ENCODE measurements at regions not wholly inside any gene's neighbourhood (a gene's known extent, or its start where the extent isn't known, plus 50 kb on each side); places are given as distances from the start of the nearest gene placed in this dataset.

DNA sequence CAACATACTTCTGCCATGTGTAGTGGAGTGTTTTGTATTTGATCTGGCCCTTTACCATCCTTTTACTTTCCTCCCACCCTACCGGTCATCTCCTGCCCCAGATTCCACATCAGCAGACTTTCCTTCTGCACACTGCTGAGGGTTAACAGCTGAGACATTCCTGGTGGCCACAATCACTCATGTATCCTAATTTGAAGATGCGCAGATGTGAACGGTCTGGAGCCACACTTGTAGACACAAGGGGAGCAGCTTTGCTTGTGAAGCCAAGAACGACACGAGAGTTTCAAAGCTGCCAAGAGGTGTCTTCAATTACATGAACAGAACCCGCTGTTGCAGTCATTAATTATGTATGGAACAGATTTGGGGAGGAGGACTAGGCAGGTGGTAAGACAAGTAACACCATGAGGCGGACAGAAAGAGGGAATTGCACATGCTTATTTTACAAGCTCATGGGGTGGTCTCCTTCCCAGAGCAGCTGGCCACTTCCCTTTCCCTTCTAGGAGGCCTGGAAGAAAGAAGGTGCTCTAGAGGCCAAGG is 260.7 kb upstream of the KLHL29 start:
- Histone ChIP-seq H3K27me3 (ENCODE audit: control insufficient read depth, insufficient read depth, low read length) (no peaks in the 10 kb centered on the region), H3K4me3 (ENCODE audit: low read depth, low read length) (no peak overlapping the region), H3K27ac (ENCODE audit: low read depth, low read length) (no peak overlapping the region), H3K9ac (ENCODE audit: low read depth, low read length) (no peak overlapping the region), H3K9me3 (ENCODE audit: control insufficient read depth, insufficient read depth, low read length) (no peaks in the 10 kb centered on the region; the same call in 1 of the 2 replicates), H3K4me1 (ENCODE audit: control insufficient read depth, insufficient read depth, low read length) (no peaks in the 10 kb centered on the region), H3K36me3 (ENCODE audit: control insufficient read depth, insufficient read depth, low read length) (no peaks in the 10 kb centered on the region)

DNA sequence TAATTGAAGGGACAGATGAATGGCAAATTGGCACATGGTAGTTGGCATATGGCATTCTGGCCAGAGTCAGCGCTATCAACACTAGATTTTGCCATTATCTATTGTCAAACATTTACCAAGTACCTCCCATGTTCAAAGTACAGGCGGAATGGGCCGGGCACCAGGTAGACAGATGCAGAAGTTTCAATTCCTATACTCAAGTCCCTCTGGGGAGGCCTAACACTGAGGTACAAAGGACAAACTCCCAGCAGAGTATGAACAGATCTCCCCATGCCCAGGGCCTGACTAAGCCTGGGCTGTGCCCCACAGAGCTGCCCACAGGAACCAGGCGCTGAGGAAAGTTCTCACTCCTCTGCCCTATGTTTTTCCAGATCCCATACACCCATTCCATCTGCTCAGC is 257.5 kb upstream of the KLHL29 start:
- Histone ChIP-seq H3K9me3 (ENCODE audit: control insufficient read depth, insufficient read depth, low read length) (no peaks in the 10 kb centered on the region; the same call in 1 of the 2 replicates), H3K9ac (ENCODE audit: low read depth, low read length) (no peak overlapping the region), H3K4me1 (ENCODE audit: control insufficient read depth, insufficient read depth, low read length) (no peaks in the 10 kb centered on the region), H3K36me3 (ENCODE audit: control insufficient read depth, insufficient read depth, low read length) (no peaks in the 10 kb centered on the region), H3K4me3 (ENCODE audit: low read depth, low read length) (no peak overlapping the region), H3K27me3 (ENCODE audit: control insufficient read depth, insufficient read depth, low read length) (no peaks in the 10 kb centered on the region), H3K27ac (ENCODE audit: low read depth, low read length) (no peak overlapping the region)

DNA sequence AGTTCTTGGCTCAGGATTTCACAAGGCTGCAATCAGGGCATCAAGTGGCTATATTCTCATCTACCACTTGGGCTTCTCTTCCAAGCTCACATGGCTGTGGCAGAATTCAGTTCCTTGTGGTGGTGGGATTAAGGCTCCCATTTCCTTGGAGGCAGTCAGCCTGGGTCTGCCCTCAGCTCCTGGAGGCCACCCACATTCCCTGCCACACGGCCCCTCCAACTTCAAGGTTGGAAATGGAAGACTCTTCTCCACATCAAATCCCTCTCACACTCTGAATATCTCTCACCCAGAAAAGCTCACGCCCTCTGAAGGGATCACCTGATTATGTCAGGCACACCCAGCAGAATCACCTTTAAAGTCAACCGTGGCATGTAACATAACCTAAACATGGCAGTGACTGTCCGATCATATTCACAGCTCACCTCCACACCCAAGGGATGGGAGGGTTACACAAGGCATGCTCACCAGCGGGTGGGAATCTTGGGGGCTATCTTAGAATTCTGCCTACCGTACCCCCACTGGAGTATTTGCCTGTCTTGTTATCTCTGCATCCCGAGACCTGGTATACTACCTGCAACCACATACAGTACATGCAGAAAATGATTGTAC is 256.2 kb upstream of the KLHL29 start:
- Histone ChIP-seq H3K4me3 (ENCODE audit: low read depth, low read length) (no peak overlapping the region), H3K27ac (ENCODE audit: low read depth, low read length) (no peak overlapping the region), H3K4me1 (ENCODE audit: control insufficient read depth, insufficient read depth, low read length) (no peaks in the 10 kb centered on the region), H3K27me3 (ENCODE audit: control insufficient read depth, insufficient read depth, low read length) (no peaks in the 10 kb centered on the region), H3K36me3 (ENCODE audit: control insufficient read depth, insufficient read depth, low read length) (no peaks in the 10 kb centered on the region), H3K9me3 (ENCODE audit: control insufficient read depth, insufficient read depth, low read length) (no peaks in the 10 kb centered on the region; the same call in 1 of the 2 replicates), H3K9ac (ENCODE audit: low read depth, low read length) (no peak overlapping the region)

DNA sequence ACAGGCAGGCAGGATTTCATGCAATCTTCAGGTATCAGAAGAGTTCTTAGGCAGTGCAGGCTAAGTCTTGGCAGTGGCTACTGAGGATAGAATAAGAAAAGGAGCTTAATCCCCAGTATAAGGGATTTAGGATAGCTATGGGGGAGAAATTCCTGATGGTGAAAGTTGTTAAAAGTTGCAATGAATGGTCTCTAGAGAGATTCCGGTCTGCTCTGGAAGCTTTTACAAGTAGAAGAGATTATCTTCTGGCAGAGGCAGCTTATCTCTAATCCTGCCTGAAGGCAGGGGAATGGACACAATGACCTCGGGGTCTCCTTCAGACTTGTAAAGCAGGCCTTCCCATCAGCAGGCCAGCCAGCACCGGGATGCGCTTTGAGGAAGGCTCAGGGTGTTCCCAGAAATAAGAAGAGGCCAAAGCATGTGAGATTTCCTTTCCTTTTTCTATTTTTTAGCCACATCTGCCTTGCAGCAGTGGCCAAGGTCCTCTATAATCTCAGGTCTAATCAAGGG is 253.9 kb upstream of the KLHL29 start:
- Histone ChIP-seq H3K9ac (ENCODE audit: low read depth, low read length) (no peak overlapping the region), H3K36me3 (ENCODE audit: control insufficient read depth, insufficient read depth, low read length) (no peaks in the 10 kb centered on the region), H3K4me1 (ENCODE audit: control insufficient read depth, insufficient read depth, low read length) (peaks cover 8% of the 10 kb centered on the region), H3K27me3 (ENCODE audit: control insufficient read depth, insufficient read depth, low read length) (no peaks in the 10 kb centered on the region), H3K4me3 (ENCODE audit: low read depth, low read length) (no peak overlapping the region), H3K27ac (ENCODE audit: low read depth, low read length) (no peak overlapping the region), H3K9me3 (ENCODE audit: control insufficient read depth, insufficient read depth, low read length) (no peaks in the 10 kb centered on the region; the same call in 1 of the 2 replicates)

DNA sequence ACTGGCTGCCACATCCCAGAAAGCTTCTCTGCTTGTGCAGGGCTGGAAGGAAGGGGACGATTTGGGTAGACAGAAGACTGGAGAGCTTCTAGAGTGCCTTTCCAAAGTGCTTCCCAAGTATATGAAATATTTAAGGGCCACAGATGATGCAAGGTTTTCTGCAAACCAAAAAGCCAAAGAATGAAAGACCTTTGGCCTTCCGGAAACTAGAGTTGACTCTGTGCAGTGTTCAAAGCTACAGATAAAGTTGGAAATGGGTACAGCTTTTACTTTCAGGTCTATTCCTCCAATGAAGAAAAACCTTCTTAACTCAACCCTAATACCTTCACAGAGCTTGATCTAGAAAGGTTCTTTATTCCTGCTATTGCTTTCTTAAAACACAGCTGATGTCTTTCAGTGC is 253.0 kb upstream of the KLHL29 start:
- Histone ChIP-seq H3K9ac (ENCODE audit: low read depth, low read length) (no peak overlapping the region), H3K36me3 (ENCODE audit: control insufficient read depth, insufficient read depth, low read length) (no peaks in the 10 kb centered on the region), H3K27me3 (ENCODE audit: control insufficient read depth, insufficient read depth, low read length) (no peaks in the 10 kb centered on the region), H3K9me3 (ENCODE audit: control insufficient read depth, insufficient read depth, low read length) (no peaks in the 10 kb centered on the region; the same call in 1 of the 2 replicates), H3K4me1 (ENCODE audit: control insufficient read depth, insufficient read depth, low read length) (peaks cover 8% of the 10 kb centered on the region), H3K4me3 (ENCODE audit: low read depth, low read length) (no peak overlapping the region), H3K27ac (ENCODE audit: low read depth, low read length) (no peak overlapping the region)

DNA sequence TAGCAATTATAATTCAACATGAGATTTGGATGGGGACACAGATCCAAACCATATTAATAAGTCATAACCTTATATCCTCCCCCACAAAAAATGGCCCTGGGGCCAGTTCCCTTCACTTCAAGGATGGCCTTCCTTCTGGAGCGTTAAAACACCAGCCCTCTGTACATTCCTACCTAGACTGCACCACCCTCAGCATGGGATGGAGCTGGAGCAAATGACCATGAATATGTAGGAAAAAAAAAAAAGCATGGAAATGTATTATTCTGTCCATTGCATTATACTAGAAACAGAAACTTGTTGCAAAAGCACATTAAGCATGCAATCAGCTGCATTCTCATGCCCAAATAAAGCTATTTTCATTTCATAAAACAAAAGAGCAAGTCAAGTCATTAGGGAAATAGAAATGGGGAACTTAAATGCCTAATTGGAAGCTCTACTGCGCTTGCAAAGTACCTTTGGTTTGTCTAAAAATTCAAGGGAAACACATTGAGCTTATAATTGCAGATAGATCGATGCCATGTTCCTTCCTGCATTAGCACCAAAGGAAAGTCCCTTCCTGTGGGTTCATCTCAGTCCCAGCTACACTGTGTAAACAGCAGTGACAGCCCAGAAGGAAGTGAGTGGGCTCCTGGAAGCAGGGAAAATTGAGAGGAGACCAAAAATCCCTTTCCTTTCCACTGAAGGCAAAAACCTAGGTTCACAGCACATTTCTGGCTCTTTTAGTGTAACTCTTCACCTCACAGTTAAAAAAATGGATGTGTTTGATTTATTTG is 252.0 kb upstream of the KLHL29 start:
- H3K4me3 ChIP-seq (ENCODE audit: low read depth, low read length), result no peak overlapping the region
- no peak overlapping the region for H3K9ac ChIP-seq (ENCODE audit: low read depth, low read length)
- H3K9me3 ChIP-seq (ENCODE audit: control insufficient read depth, insufficient read depth, low read length), result no peaks in the 10 kb centered on the region; the same call in 1 of the 2 replicates
- H3K27ac ChIP-seq (ENCODE audit: low read depth, low read length), result no peak overlapping the region
- no peaks in the 10 kb centered on the region for H3K36me3 ChIP-seq (ENCODE audit: control insufficient read depth, insufficient read depth, low read length)
- no peaks in the 10 kb centered on the region for H3K27me3 ChIP-seq (ENCODE audit: control insufficient read depth, insufficient read depth, low read length)
- peaks cover 8% of the 10 kb centered on the region for H3K4me1 ChIP-seq (ENCODE audit: control insufficient read depth, insufficient read depth, low read length)

DNA sequence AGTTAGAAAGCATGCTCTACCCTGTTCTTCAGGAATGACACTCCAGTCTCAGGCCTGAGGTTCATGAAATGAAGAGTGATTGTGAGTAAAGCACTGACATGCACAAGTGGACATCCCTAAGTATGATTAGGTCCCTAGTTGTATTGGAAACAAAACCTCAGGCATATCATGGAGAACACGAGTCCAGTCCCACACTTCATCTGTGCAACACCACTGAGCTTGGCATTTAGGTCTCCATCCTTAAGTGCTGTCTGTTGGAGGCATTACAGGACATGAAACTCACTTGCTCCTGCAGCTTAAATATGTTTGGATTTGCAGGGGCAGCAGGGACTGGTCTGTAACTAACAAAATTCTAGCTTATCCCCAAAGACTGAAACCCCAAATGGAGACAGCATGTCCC is 250.3 kb upstream of the KLHL29 start:
- no peaks in the 10 kb centered on the region for H3K36me3 ChIP-seq (ENCODE audit: control insufficient read depth, insufficient read depth, low read length)
- H3K27me3 ChIP-seq (ENCODE audit: control insufficient read depth, insufficient read depth, low read length), result no peaks in the 10 kb centered on the region
- peaks cover 8% of the 10 kb centered on the region for H3K4me1 ChIP-seq (ENCODE audit: control insufficient read depth, insufficient read depth, low read length)
- H3K9me3 ChIP-seq (ENCODE audit: control insufficient read depth, insufficient read depth, low read length), result no peaks in the 10 kb centered on the region
- H3K9ac ChIP-seq (ENCODE audit: low read depth, low read length), result no peak overlapping the region
- no peak overlapping the region for H3K27ac ChIP-seq (ENCODE audit: low read depth, low read length)
- no peak overlapping the region for H3K4me3 ChIP-seq (ENCODE audit: low read depth, low read length)

DNA sequence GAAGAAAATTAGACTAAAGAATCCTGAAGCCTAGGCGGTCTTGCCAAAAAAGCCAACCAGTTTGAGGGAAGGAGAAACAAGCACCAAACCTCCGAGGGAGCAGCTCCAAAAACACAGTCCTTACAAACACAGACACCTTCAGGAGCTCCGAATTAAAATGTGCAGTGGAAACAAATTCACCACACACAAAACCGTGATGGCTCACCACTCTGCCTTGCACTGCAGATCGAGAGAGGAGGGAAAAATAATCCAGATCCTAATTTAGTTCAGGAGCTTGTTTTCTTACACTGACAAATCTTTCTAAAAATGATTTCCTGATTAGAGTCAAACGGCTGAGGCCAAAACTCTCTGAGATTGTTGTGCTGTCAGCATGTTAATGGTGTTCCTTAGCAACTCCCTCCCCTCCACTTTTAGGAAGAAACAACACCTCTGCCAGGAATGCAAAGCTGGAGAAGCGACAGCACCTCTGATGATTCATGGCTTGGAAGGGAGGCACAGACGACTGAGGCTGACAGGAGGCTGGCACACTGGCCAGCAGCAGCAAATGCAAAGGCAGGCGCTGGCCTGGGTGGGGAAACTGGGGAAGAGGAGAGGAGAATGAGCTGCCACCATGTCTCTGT is 249.4 kb upstream of the KLHL29 start:
- no peaks in the 10 kb centered on the region for H3K27me3 ChIP-seq (ENCODE audit: control insufficient read depth, insufficient read depth, low read length)
- no peak overlapping the region for H3K4me3 ChIP-seq (ENCODE audit: low read depth, low read length)
- peaks cover 8% of the 10 kb centered on the region for H3K4me1 ChIP-seq (ENCODE audit: control insufficient read depth, insufficient read depth, low read length)
- no peaks in the 10 kb centered on the region for H3K36me3 ChIP-seq (ENCODE audit: control insufficient read depth, insufficient read depth, low read length)
- no peak overlapping the region for H3K27ac ChIP-seq (ENCODE audit: low read depth, low read length)
- no peaks in the 10 kb centered on the region for H3K9me3 ChIP-seq (ENCODE audit: control insufficient read depth, insufficient read depth, low read length)
- H3K9ac ChIP-seq (ENCODE audit: low read depth, low read length), result no peak overlapping the region

DNA sequence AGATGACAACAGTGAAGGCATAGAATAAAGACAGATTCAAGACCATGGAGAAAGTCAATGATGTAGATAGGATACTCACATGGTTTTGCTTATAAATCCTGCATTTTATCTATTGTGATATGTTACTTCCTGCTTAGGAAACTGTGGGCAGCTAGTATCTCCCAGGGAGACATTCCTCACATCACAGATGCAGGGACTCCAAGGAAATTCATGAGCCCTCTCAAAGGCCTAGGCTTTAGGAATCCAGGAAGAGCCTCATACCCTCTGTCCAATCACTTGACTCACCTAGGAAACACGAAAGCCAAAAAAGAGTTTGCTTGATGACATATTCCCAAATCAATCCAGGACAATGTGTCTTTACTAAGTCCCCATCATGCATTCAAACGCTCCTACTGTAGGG is 247.8 kb upstream of the KLHL29 start:
- Histone ChIP-seq H3K27me3 (ENCODE audit: control insufficient read depth, insufficient read depth, low read length) (no peaks in the 10 kb centered on the region), H3K9ac (ENCODE audit: low read depth, low read length) (no peak overlapping the region), H3K4me1 (ENCODE audit: control insufficient read depth, insufficient read depth, low read length) (peaks cover 8% of the 10 kb centered on the region), H3K27ac (ENCODE audit: low read depth, low read length) (no peak overlapping the region), H3K4me3 (ENCODE audit: low read depth, low read length) (no peak overlapping the region), H3K36me3 (ENCODE audit: control insufficient read depth, insufficient read depth, low read length) (no peaks in the 10 kb centered on the region), H3K9me3 (ENCODE audit: control insufficient read depth, insufficient read depth, low read length) (no peaks in the 10 kb centered on the region)

DNA sequence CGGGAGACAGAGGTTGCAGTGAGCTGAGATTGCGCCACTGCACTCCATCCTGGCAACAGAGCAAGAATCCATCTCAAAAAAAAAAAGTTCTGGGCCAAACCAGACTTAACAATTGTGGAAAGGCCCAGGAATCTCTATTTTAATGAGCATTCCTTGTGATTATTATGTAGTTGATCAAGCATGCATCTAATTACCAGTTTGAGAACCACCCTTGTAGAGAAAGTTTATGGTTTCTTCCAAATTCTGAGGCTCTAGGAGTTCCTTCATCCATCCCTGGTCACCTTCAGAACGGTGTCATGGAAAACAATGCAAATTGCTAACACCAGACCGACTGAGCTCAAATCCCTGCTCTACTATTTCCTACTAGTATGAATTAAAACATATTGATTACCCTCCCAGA is 246.3 kb upstream of the KLHL29 start:
- Histone ChIP-seq H3K4me1 (ENCODE audit: control insufficient read depth, insufficient read depth, low read length) (peaks cover 8% of the 10 kb centered on the region), H3K27me3 (ENCODE audit: control insufficient read depth, insufficient read depth, low read length) (no peaks in the 10 kb centered on the region), H3K9me3 (ENCODE audit: control insufficient read depth, insufficient read depth, low read length) (no peaks in the 10 kb centered on the region), H3K27ac (ENCODE audit: low read depth, low read length) (no peak overlapping the region), H3K4me3 (ENCODE audit: low read depth, low read length) (no peak overlapping the region), H3K36me3 (ENCODE audit: control insufficient read depth, insufficient read depth, low read length) (no peaks in the 10 kb centered on the region), H3K9ac (ENCODE audit: low read depth, low read length) (no peak overlapping the region)

DNA sequence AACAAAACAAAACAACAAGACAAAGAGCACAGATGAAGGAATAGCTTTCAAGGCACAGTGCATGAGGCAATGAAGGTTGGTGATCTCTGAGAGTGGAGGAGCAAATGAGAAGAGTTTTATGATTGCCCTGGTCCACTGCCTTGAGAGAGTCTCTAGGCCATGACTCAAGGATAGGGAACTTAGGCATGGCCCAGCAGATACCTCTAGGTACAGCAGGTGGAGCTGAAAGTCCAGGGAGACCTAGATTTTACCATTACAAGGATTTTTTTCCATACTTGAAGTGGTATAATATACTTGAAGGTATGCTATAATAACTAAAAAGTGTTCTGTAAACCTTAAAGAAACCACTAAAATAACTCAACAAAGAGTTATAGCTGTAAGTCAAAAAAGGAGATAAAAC is 239.5 kb upstream of the KLHL29 start:
- H3K36me3 ChIP-seq (ENCODE audit: control insufficient read depth, insufficient read depth, low read length), result no peaks in the 10 kb centered on the region
- peaks cover 5% of the 10 kb centered on the region; the same call in 1 of the 2 replicates for H3K4me1 ChIP-seq (ENCODE audit: control insufficient read depth, insufficient read depth, low read length)
- H3K27me3 ChIP-seq (ENCODE audit: control insufficient read depth, insufficient read depth, low read length), result no peaks in the 10 kb centered on the region
- no peak overlapping the region for H3K9ac ChIP-seq (ENCODE audit: low read depth, low read length)
- H3K4me3 ChIP-seq (ENCODE audit: low read depth, low read length), result no peak overlapping the region
- H3K9me3 ChIP-seq (ENCODE audit: control insufficient read depth, insufficient read depth, low read length), result no peaks in the 10 kb centered on the region
- no peak overlapping the region for H3K27ac ChIP-seq (ENCODE audit: low read depth, low read length)

Data from HUES48 (cell line).